Stomach (tissue), 4 donors: ENCODE measurements at regions not wholly inside any gene's neighbourhood (a gene's known extent, or its start where the extent isn't known, plus 50 kb on each side); places are given as distances from the start of the nearest gene placed in this dataset.

Experiments used
- EP300 ChIP-seq: sonication (generic); formaldehyde crosslinking; IDR thresholded peaks from one replicate; pipeline ENCODE4 v1.6.1; 2017; ENCODE audit warnings: antibody characterized with exemption
- POLR2A ChIP-seq, 4 donors: fragments of 450-650 bp; IDR thresholded peaks; one replicate each; pipeline ENCODE4 v1.6.1; 2016; ENCODE audit warnings: antibody characterized with exemption in 4 of 4, control low read depth in 2 of 4, mild to moderate bottlenecking in 1 of 4, moderate library complexity in 1 of 4
- TF ChIP-seq, protein P1 (sequence below), 7 experiments: fragments of 450-650 bp in 4 of 7; fragments of 200-600 bp in 3 of 7; sonication (generic) in 3 of 7; IDR thresholded peaks; one replicate each; pipeline ENCODE4 v1.5.1; 2016 to 2019; ENCODE audit warnings: antibody characterized with exemption in 7 of 7, control low read depth in 2 of 7, mild to moderate bottlenecking in 1 of 7

DNA sequence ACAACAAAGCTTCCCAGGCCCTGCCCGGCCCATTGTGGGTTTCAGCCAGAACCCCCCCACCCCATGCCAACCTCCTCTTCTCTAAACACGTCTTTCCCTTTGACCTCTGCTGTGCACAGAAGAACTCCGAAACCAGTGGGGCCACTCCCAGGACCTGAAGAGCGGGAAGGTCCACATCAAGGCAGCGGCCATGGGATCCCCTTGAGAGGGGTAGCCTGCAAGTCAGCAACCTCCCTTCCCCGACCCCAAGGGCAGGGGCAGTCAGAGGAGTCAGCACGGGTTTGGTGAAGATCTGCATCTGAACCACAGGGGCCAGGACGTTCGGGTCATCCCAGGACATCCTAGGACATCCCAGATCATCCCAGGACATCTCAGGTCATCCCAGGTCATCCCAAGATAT lies 379.9 kb upstream of the IRX4 start:
- no peak for TF ChIP-seq POLR2A (IDR thresholded peaks at IDR 0.05)
- TF ChIP-seq, protein P1, sequence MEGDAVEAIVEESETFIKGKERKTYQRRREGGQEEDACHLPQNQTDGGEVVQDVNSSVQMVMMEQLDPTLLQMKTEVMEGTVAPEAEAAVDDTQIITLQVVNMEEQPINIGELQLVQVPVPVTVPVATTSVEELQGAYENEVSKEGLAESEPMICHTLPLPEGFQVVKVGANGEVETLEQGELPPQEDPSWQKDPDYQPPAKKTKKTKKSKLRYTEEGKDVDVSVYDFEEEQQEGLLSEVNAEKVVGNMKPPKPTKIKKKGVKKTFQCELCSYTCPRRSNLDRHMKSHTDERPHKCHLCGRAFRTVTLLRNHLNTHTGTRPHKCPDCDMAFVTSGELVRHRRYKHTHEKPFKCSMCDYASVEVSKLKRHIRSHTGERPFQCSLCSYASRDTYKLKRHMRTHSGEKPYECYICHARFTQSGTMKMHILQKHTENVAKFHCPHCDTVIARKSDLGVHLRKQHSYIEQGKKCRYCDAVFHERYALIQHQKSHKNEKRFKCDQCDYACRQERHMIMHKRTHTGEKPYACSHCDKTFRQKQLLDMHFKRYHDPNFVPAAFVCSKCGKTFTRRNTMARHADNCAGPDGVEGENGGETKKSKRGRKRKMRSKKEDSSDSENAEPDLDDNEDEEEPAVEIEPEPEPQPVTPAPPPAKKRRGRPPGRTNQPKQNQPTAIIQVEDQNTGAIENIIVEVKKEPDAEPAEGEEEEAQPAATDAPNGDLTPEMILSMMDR (IDR thresholded peaks at IDR 0.05): no peak
- no peak for TF ChIP-seq EP300
